GM12891 (cell line): ENCODE measurements at regions not wholly inside any gene's neighbourhood (a gene's known extent, or its start where the extent isn't known, plus 50 kb on each side); places are given as distances from the start of the nearest gene placed in this dataset.

Source experiments
- POLR2A ChIP-seq: IDR thresholded peaks from 2 replicates; pipeline ENCODE4 v1.6.1; 2011; ENCODE audit warnings: low read depth, low read length, control low read depth
- POLR2AphosphoS5 ChIP-seq: IDR thresholded peaks from 2 replicates; pipeline ENCODE4 v1.6.1; 2011; ENCODE audit warnings: low read depth, low read length, control low read depth
- SPI1 ChIP-seq: IDR thresholded peaks from 2 replicates; pipeline ENCODE4 v1.6.1; 2011; ENCODE audit warnings: low read depth, low read length, control low read depth
- TAF1 ChIP-seq: IDR thresholded peaks from 2 replicates; pipeline ENCODE4 v1.6.1; 2011; ENCODE audit warnings: low read depth, low read length, control low read depth

DNA sequence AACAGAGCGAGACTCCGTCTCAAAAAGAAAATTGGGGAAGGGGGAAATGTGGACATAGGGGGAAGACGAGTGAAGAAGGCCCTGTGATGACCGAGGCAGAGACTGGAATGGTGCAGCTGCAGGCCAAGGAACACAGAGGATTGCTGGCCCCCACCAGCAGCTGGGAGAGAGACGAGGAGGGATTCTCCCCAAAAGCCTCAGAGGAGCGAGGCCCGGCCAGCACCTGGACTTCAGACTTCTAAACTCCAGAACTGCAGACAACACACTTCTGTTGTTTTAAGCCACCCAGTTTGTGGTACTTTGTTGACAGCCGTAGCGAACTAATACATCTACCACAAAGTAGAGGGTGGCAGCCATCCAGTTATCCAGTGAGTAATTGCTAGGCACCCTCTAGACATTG lies 124.6 kb downstream of the ATPSCKMT start:
- TF ChIP-seq POLR2A (no peak), TAF1 (no peak), POLR2AphosphoS5 (no peak), SPI1 (no peak)
